Gastroesophageal sphincter (tissue), 4 donors: ENCODE measurements at regions not wholly inside any gene's neighbourhood (a gene's known extent, or its start where the extent isn't known, plus 50 kb on each side); places are given as distances from the start of the nearest gene placed in this dataset.

ENCODE experiments used
- ATAC-seq: fragments of 150-250 bp; one replicate; pipeline ENCODE4 v1.9.1; 2016; ENCODE audit warnings: mild to moderate bottlenecking, moderate library complexity
- H3K27ac ChIP-seq, 4 donors: fragments of 200-600 bp; sonication (generic) in 3 of 4; 1 replicate in 3 of 4; 2 replicates in 1 of 4; pipeline ENCODE4 v1.5.1; 2016 to 2019
- H3K27me3 ChIP-seq: fragments of 200-600 bp; sonication (generic); one replicate; pipeline ENCODE4 v1.5.1; 2019
- H3K36me3 ChIP-seq, 2 donors: fragments of 200-600 bp; sonication (generic); one replicate each; pipeline ENCODE4 v1.5.1; 2019; ENCODE audit warnings: control low read depth in 1 of 2
- H3K4me1 ChIP-seq, 3 donors: fragments of 200-600 bp; sonication (generic); 1 replicate in 2 of 3; 2 replicates in 1 of 3; pipeline ENCODE4 v1.5.1; 2016 to 2019; ENCODE audit warnings: control low read depth in 2 of 3
- H3K4me3 ChIP-seq, 2 donors: fragments of 200-600 bp; sonication (generic); one replicate each; pipeline ENCODE4 v1.5.1; 2019; ENCODE audit warnings: mild to moderate bottlenecking in 1 of 2, moderate library complexity in 1 of 2
- H3K9me3 ChIP-seq, 3 donors: fragments of 200-600 bp; sonication (generic); one replicate each; pipeline ENCODE4 v1.5.1; 2017 to 2019; ENCODE audit warnings: control low read depth in 2 of 3
- CTCF ChIP-seq, 4 experiments: fragments of 200-600 bp in 2 of 4; fragments of 450-650 bp in 2 of 4; sonication (generic) in 1 of 4; IDR thresholded peaks; one replicate each; pipeline ENCODE4 v1.5.1; 2017 to 2019; ENCODE audit warnings: antibody characterized with exemption in 4 of 4, mild to moderate bottlenecking in 2 of 4, moderate library complexity in 2 of 4
- EP300 ChIP-seq: sonication (generic); formaldehyde crosslinking; IDR thresholded peaks from one replicate; pipeline ENCODE4 v1.6.1; 2017; ENCODE audit warnings: antibody characterized with exemption, mild to moderate bottlenecking
- POLR2A ChIP-seq, 2 donors: fragments of 450-650 bp; IDR thresholded peaks; one replicate each; pipeline ENCODE4 v1.6.1; 2017; ENCODE audit warnings: antibody characterized with exemption in 2 of 2, mild to moderate bottlenecking in 2 of 2, moderate library complexity in 1 of 2
- POLR2AphosphoS5 ChIP-seq: sonication (generic); formaldehyde crosslinking; IDR thresholded peaks from one replicate; pipeline ENCODE4 v1.6.1; 2017; ENCODE audit warnings: antibody characterized with exemption
- WGBS, 2 donors: methylation state at CpG; one replicate each; pipeline ENCODE4 v1.1.5; 2018; ENCODE audit warnings: low coverage in 1 of 2; 5-methylcytosine and 5-hydroxymethylcytosine counted together

GRCh38 chr2:153235516-153235915, 243.0 kb downstream of the RPRM start:
- no peaks in the 10 kb centered on the region for H3K36me3 ChIP-seq
- H3K9me3 ChIP-seq = peaks cover 0 to 7% (median 0%) of the 10 kb centered on the region in 3 donors
- H3K27ac ChIP-seq = no peak overlapping the region
- TF ChIP-seq POLR2AphosphoS5 = no peak
- no peak for TF ChIP-seq POLR2A (IDR thresholded peaks at IDR 0.05)
- no peak for TF ChIP-seq EP300
- TF ChIP-seq CTCF (IDR thresholded peaks at IDR 0.05) = no peak
- no peaks in the 10 kb centered on the region for H3K4me1 ChIP-seq
- H3K27me3 ChIP-seq = no peaks in the 10 kb centered on the region
- 100% methylated on average over 1 of the region's 1 CpG for WGBS, 2 donors
- H3K4me3 ChIP-seq = no peak overlapping the region
- no peak for ATAC-seq

- WGBS, 2 donors = 90 to 100% methylated on average over 1 to 2 of the region's 2 CpGs
- Histone ChIP-seq H3K27me3 (no peaks in the 10 kb centered on the region), H3K36me3 (no peaks in the 10 kb centered on the region), H3K4me1 (no peaks in the 10 kb centered on the region), H3K27ac (no peak overlapping the region), H3K9me3 (peaks cover 0 to 7% (median 0%) of the 10 kb centered on the region in 3 donors), H3K4me3 (no peak overlapping the region)
- TF ChIP-seq POLR2AphosphoS5 (no peak), CTCF (IDR thresholded peaks at IDR 0.05) (no peak), POLR2A (IDR thresholded peaks at IDR 0.05) (no peak), EP300 (no peak)
- no peak for ATAC-seq
Observed at GRCh38 chr2:153232464-153232863, 246.1 kb downstream of the RPRM start.

GRCh38 chr2:153230977-153231376, 247.6 kb downstream of the RPRM start:
- 33 to 39% methylated on average over 5 of the region's 5 CpGs for WGBS, 2 donors
- no peaks in the 10 kb centered on the region for H3K36me3 ChIP-seq
- peaks cover 0 to under 1% (median 0%) of the 10 kb centered on the region in 3 donors for H3K9me3 ChIP-seq
- TF ChIP-seq POLR2A (IDR thresholded peaks at IDR 0.05) = no peak
- TF ChIP-seq CTCF (IDR thresholded peaks at IDR 0.05) = no peak
- no peak for TF ChIP-seq POLR2AphosphoS5
- TF ChIP-seq EP300 = no peak
- no peaks in the 10 kb centered on the region for H3K27me3 ChIP-seq
- H3K4me1 ChIP-seq = no peaks in the 10 kb centered on the region
- no peak overlapping the region for H3K27ac ChIP-seq
- ATAC-seq = no peak
- H3K4me3 ChIP-seq = no peak overlapping the region

GRCh38 chr2:153228904-153229303, 249.7 kb downstream of the RPRM start:
- Histone ChIP-seq H3K9me3 (peaks cover 0 to 21% (median 0%) of the 10 kb centered on the region in 3 donors), H3K27me3 (no peaks in the 10 kb centered on the region), H3K4me3 (no peak overlapping the region), H3K27ac (no peak overlapping the region), H3K4me1 (no peaks in the 10 kb centered on the region), H3K36me3 (no peaks in the 10 kb centered on the region)
- TF ChIP-seq EP300 (no peak), POLR2A (IDR thresholded peaks at IDR 0.05) (no peak), POLR2AphosphoS5 (no peak), CTCF (IDR thresholded peaks at IDR 0.05) (no peak)
- no peak for ATAC-seq

- Histone ChIP-seq H3K27ac (no peak overlapping the region), H3K4me1 (no peaks in the 10 kb centered on the region), H3K27me3 (no peaks in the 10 kb centered on the region), H3K4me3 (no peak overlapping the region), H3K9me3 (peaks cover 0 to 22% (median 0%) of the 10 kb centered on the region in 3 donors), H3K36me3 (no peaks in the 10 kb centered on the region)
- TF ChIP-seq POLR2A (IDR thresholded peaks at IDR 0.05) (no peak), POLR2AphosphoS5 (no peak)
- whole genome bisulfite sequencing, 2 donors = 73 to 80% methylated on average over 2 of the region's 2 CpGs
- ATAC-seq = no peak
Observed at GRCh38 chr2:153227981-153228380, 250.6 kb downstream of the RPRM start.
